HG03060 (cell line): ENCODE measurements at regions not wholly inside any gene's neighbourhood (a gene's known extent, or its start where the extent isn't known, plus 50 kb on each side); places are given as distances from the start of the nearest gene placed in this dataset.

Source experiments
- ATAC-seq: cut with Tn5 transposase; IDR thresholded peaks from one replicate; pipeline ENCODE4 v1.9.1; 2021; ENCODE audit warnings: low read depth, moderate number of reproducible peaks; ENCODE audit not compliant: unreplicated experiment

GRCh38 chr2:56444339-56444738 is 260.5 kb downstream of the CCDC85A start:
- ATAC-seq = no peak

GRCh38 chr2:56448403-56449001 is 264.7 kb downstream of the CCDC85A start:
- no peak for ATAC-seq

- ATAC-seq = no peak
Observed at GRCh38 chr2:56449002-56449431, 265.2 kb downstream of the CCDC85A start.

GRCh38 chr2:56449449-56449860 is 265.7 kb downstream of the CCDC85A start:
- no peak for ATAC-seq

GRCh38 chr2:56450047-56450446 is 266.3 kb downstream of the CCDC85A start:
- ATAC-seq = no peak

- no peak for ATAC-seq
Observed at GRCh38 chr2:56450772-56451171, 267.0 kb downstream of the CCDC85A start.

- ATAC-seq = no peak
Observed at GRCh38 chr2:56455642-56456041, 271.9 kb downstream of the CCDC85A start.

- ATAC-seq = no peak
Observed at GRCh38 chr2:56456791-56457190, 273.0 kb downstream of the CCDC85A start.

GRCh38 chr2:56460508-56460907 is 276.7 kb downstream of the CCDC85A start:
- ATAC-seq = no peak

- no peak for ATAC-seq
Observed at GRCh38 chr2:56464066-56464465, 280.3 kb downstream of the CCDC85A start.

- no peak for ATAC-seq
Observed at GRCh38 chr2:56464613-56465012, 280.8 kb downstream of the CCDC85A start.

GRCh38 chr2:56465491-56465890 is 281.7 kb downstream of the CCDC85A start:
- ATAC-seq = no peak

GRCh38 chr2:56473524-56473923 is 289.7 kb downstream of the CCDC85A start:
- no peak for ATAC-seq

GRCh38 chr2:56474412-56475158 is 290.8 kb downstream of the CCDC85A start:
- ATAC-seq = no peak

- no peak for ATAC-seq
Observed at GRCh38 chr2:56475191-56475590, 291.4 kb downstream of the CCDC85A start.

GRCh38 chr2:56476509-56477071 is 292.8 kb downstream of the CCDC85A start:
- ATAC-seq = no peak

GRCh38 chr2:56478027-56478426 is 294.2 kb downstream of the CCDC85A start:
- ATAC-seq = no peak

- no peak for ATAC-seq
Observed at GRCh38 chr2:56483081-56483480, 299.3 kb downstream of the CCDC85A start.

GRCh38 chr2:56484906-56485305 is 301.1 kb downstream of the CCDC85A start:
- ATAC-seq = no peak

GRCh38 chr2:56500317-56500716 is 316.5 kb downstream of the CCDC85A start:
- no peak for ATAC-seq

GRCh38 chr2:56502616-56503015 is 318.8 kb downstream of the CCDC85A start:
- no peak for ATAC-seq

GRCh38 chr2:56505885-56506284 is 322.1 kb downstream of the CCDC85A start:
- no peak for ATAC-seq
